GM12878 (cell line): ENCODE measurements at regions not wholly inside any gene's neighbourhood (a gene's known extent, or its start where the extent isn't known, plus 50 kb on each side); places are given as distances from the start of the nearest gene placed in this dataset.

Experiments
- ATAC-seq: fragments of 200-7000 bp; cut with Tn5 transposase; 3 replicates; pipeline ENCODE4 v1.9.1; 2020; ENCODE audit warnings: mild to moderate bottlenecking, moderate library complexity
- BruUV-seq: library from RNA; stranded (reverse); fragments of 400-500 nt; replicated peaks from 2 replicates; lab custom pipeline; 2021; lab: Mats Ljungman, UMichigan
- CTCF ChIA-PET: fragments of 300-600 bp; sonication (Branson Sonifier 250); formaldehyde crosslinking; extraction: SDS; loops from one replicate; lab custom pipeline; 2021; ENCODE audit warnings: inconsistent platforms; lab: Yijun Ruan, JAX
- POLR2A ChIA-PET: fragments of 350-600 bp; formaldehyde crosslinking; extraction: SDS; loops from one replicate; lab custom pipeline; 2021; ENCODE audit warnings: inconsistent platforms; lab: Charles Lee
- RAD21 ChIA-PET: fragments of 300-600 bp; sonication (Branson Sonifier 250); formaldehyde crosslinking; loops from one replicate; lab custom pipeline; 2023; ENCODE audit warnings: antibody characterized with exemption; ENCODE audit not compliant: unreplicated experiment; lab: Charles Lee
- SMC1A ChIA-PET: fragments of 300-600 bp; sonication (Branson Sonifier 250); formaldehyde crosslinking; loops from one replicate; lab custom pipeline; 2023; ENCODE audit not compliant: unreplicated experiment, uncharacterized antibody; lab: Charles Lee
- DNase-seq: peaks from one replicate; pipeline ENCODE4 v3.0.0-alpha.2; 2011; ENCODE audit warnings: low read depth, low spot score
- FAIRE-seq: peaks from 3 replicates; lab custom pipeline; 2011; peaks lifted over from hg19 to GRCh38; lab: Jason Lieb, UNC
- H2AFZ ChIP-seq: 2 replicates; pipeline ENCODE4 v1.6.0; 2011; ENCODE audit warnings: low read depth, low read length, control low read depth; ENCODE audit not compliant: control insufficient read depth
- H3K27ac ChIP-seq: 2 replicates; pipeline ENCODE4 v1.5.1; 2011; ENCODE audit warnings: control low read depth; ENCODE audit not compliant: control insufficient read depth, insufficient read depth
- H3K27me3 ChIP-seq, 2 experiments: replicated peaks in 1 of 2; 2 replicates each; pipeline versions ENCODE4 v1.6.0 to v1.6.1; 2011; ENCODE audit warnings: low read length in 1 of 2; ENCODE audit not compliant: control insufficient read depth in 2 of 2, insufficient read depth in 2 of 2
- H3K36me3 ChIP-seq, 2 experiments: 2 replicates each; pipeline ENCODE4 v1.5.1; 2011; ENCODE audit warnings: low read length in 1 of 2; ENCODE audit not compliant: control insufficient read depth in 2 of 2, insufficient read depth in 2 of 2
- H3K4me1 ChIP-seq: 2 replicates; pipeline ENCODE4 v1.6.1; 2011; ENCODE audit warnings: mild to moderate bottlenecking, low read length, moderate library complexity, mixed read lengths; ENCODE audit not compliant: control insufficient read depth, insufficient read depth
- H3K4me2 ChIP-seq: 2 replicates; pipeline ENCODE4 v1.6.0; 2011; ENCODE audit warnings: control low read depth; ENCODE audit not compliant: control insufficient read depth, insufficient read depth
- H3K4me3 ChIP-seq: fragments of 200-600 bp; sonication (generic); 2 replicates; pipeline ENCODE4 v1.5.1; 2016
- H3K79me2 ChIP-seq: 2 replicates; pipeline ENCODE4 v1.6.0; 2011; ENCODE audit warnings: low read length; ENCODE audit not compliant: control insufficient read depth, insufficient read depth
- H3K9ac ChIP-seq: 2 replicates; pipeline ENCODE4 v1.8.0; 2011; ENCODE audit warnings: low read length, control low read depth, mixed read lengths; ENCODE audit not compliant: control insufficient read depth, insufficient read depth
- H3K9me3 ChIP-seq: replicated peaks from 3 replicates; pipeline ENCODE4 v1.5.1; 2011; ENCODE audit warnings: mild to moderate bottlenecking, low read length; ENCODE audit not compliant: control insufficient read depth, insufficient read depth
- H4K20me1 ChIP-seq: 2 replicates; pipeline ENCODE4 v1.6.0; 2011; ENCODE audit not compliant: control insufficient read depth, insufficient read depth
- BMI1 ChIP-seq: fragments of 450-650 bp; IDR thresholded peaks from 2 replicates; pipeline ENCODE4 v1.6.1; 2016; ENCODE audit warnings: mild to moderate bottlenecking, moderate library complexity, borderline replicate concordance
- ESRRA ChIP-seq: IDR thresholded peaks from 2 replicates; pipeline ENCODE4 v1.6.1; 2012; ENCODE audit warnings: mild to moderate bottlenecking, low read length, improper control_type of control experiment
- JUND ChIP-seq: IDR thresholded peaks from 2 replicates; pipeline ENCODE4 v1.6.1; 2012; ENCODE audit warnings: low read depth, mild to moderate bottlenecking, low read length, improper control_type of control experiment, moderate library complexity
- KLF5 ChIP-seq: fragments of 450-650 bp; IDR thresholded peaks from 2 replicates; pipeline ENCODE4 v1.6.1; 2014; ENCODE audit warnings: mild to moderate bottlenecking; ENCODE audit not compliant: partially characterized antibody
- MEF2A ChIP-seq: IDR thresholded peaks from 2 replicates; pipeline ENCODE4 v1.6.1; 2011; ENCODE audit warnings: low read depth, mild to moderate bottlenecking, low read length, moderate library complexity; ENCODE audit not compliant: insufficient read depth
- POLR2AphosphoS5 ChIP-seq: IDR thresholded peaks from 2 replicates; pipeline ENCODE4 v1.6.1; 2011; ENCODE audit warnings: mild to moderate bottlenecking, low read length, inconsistent platforms
- RAD21 ChIP-seq: IDR thresholded peaks from 2 replicates; pipeline ENCODE4 v1.6.1; 2011; ENCODE audit warnings: mild to moderate bottlenecking, low read depth, low read length, moderate library complexity; ENCODE audit not compliant: insufficient read depth
- RFX5 ChIP-seq: IDR thresholded peaks from 2 replicates; pipeline ENCODE4 v1.6.1; 2011; ENCODE audit warnings: low read depth, low read length, improper control_type of control experiment
- ZNF207 ChIP-seq: fragments of 450-650 bp; IDR thresholded peaks from 2 replicates; pipeline ENCODE4 v1.6.1; 2014; ENCODE audit warnings: antibody characterized with exemption, mild to moderate bottlenecking, borderline replicate concordance
- ZNF384 ChIP-seq: IDR thresholded peaks from 2 replicates; pipeline ENCODE4 v1.6.1; 2012; ENCODE audit warnings: low read depth, mild to moderate bottlenecking, low read length, improper control_type of control experiment, borderline replicate concordance
- ZNF622 ChIP-seq: fragments of 450-650 bp; IDR thresholded peaks from 2 replicates; pipeline ENCODE4 v1.6.1; 2017; ENCODE audit warnings: mild to moderate bottlenecking, inconsistent platforms
- WGBS: methylation state at CpG from one replicate; pipeline ENCODE4 v1.1.6; 2016; ENCODE audit warnings: low lambda C conversion rate; ENCODE audit not compliant: insufficient replicate concordance, insufficient coverage; ENCODE audit errors: missing lambda C conversion rate; 5-methylcytosine and 5-hydroxymethylcytosine counted together
- in situ Hi-C: fragments of 300-500 bp; cut with MboI; formaldehyde crosslinking; loops from 9 replicates; pipeline ENCODE4 v1.14.3; 2018; ENCODE audit warnings: mixed read lengths
- intact Hi-C: fragments of 100-400 bp; cut with micrococcal nuclease; formaldehyde crosslinking; loops from one replicate; pipeline ENCODE4 v1.14.2; 2022; ENCODE audit not compliant: unreplicated experiment
- TF ChIP-seq, protein P1 (sequence below): fragments of 450-650 bp; formaldehyde crosslinking; IDR thresholded peaks from 2 replicates; pipeline ENCODE4 v1.5.0; 2022; ENCODE audit warnings: mild to moderate bottlenecking, missing genetic modification characterization
- TF ChIP-seq, protein P2 (sequence below): fragments of 450-650 bp; IDR thresholded peaks from 2 replicates; pipeline ENCODE4 v1.6.1; 2017; ENCODE audit warnings: mild to moderate bottlenecking, moderate library complexity

DNA sequence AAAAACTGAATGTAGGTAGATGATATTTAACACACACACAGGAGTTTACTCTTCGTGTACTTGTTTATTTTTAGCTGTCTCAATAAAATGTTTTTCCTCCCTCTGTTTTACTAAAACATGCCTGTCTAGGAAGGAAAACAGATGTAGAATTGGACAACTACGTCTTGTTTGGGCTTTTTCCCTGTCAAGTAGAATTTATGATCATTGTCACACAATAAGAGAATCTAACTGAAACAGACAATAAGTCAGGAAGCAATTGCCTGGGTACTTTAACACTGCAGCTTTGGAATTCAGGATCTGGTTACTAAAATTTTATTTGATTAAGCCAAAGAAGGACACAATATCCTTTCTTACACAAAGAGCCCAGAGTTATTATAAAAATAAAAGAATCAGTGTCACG, 164.2 kb downstream of the ZDHHC21 start:
- ChIA-PET RAD21 (no interaction called here), SMC1A (interaction anchor here (0.6 kb wide), 1 partner anchor 285 kb away, joined by 3 read pairs; no protein-coding TSS in a partner anchor), POLR2A (no interaction called here), CTCF (no interaction called here)
- no peaks in the 10 kb centered on the region for H3K27me3 ChIP-seq
- H3K4me1 ChIP-seq = no peaks in the 10 kb centered on the region
- ATAC-seq (no peak), FAIRE-seq (no peak), DNase-seq (no peak)
- no peaks in the 10 kb centered on the region for H3K9me3 ChIP-seq
- no peaks in the 10 kb centered on the region for H4K20me1 ChIP-seq
- no peak overlapping the region for H3K9ac ChIP-seq
- in situ Hi-C loops = no loop called here
- 53% methylated on average over 3 of the region's 3 CpGs for WGBS
- H2AFZ ChIP-seq = no peak overlapping the region
- H3K36me3 ChIP-seq = no peaks in the 10 kb centered on the region
- no peaks in the 10 kb centered on the region for H3K79me2 ChIP-seq
- H3K4me3 ChIP-seq = no peak overlapping the region
- intact Hi-C loops = no loop called here
- no TSS peak for BruUV-seq
- H3K27ac ChIP-seq = no peak overlapping the region
- H3K4me2 ChIP-seq = no peak overlapping the region
- TF ChIP-seq RFX5 = no peak
- no peak for TF ChIP-seq ZNF384
- TF ChIP-seq POLR2AphosphoS5 = no peak
- TF ChIP-seq, protein P1, sequence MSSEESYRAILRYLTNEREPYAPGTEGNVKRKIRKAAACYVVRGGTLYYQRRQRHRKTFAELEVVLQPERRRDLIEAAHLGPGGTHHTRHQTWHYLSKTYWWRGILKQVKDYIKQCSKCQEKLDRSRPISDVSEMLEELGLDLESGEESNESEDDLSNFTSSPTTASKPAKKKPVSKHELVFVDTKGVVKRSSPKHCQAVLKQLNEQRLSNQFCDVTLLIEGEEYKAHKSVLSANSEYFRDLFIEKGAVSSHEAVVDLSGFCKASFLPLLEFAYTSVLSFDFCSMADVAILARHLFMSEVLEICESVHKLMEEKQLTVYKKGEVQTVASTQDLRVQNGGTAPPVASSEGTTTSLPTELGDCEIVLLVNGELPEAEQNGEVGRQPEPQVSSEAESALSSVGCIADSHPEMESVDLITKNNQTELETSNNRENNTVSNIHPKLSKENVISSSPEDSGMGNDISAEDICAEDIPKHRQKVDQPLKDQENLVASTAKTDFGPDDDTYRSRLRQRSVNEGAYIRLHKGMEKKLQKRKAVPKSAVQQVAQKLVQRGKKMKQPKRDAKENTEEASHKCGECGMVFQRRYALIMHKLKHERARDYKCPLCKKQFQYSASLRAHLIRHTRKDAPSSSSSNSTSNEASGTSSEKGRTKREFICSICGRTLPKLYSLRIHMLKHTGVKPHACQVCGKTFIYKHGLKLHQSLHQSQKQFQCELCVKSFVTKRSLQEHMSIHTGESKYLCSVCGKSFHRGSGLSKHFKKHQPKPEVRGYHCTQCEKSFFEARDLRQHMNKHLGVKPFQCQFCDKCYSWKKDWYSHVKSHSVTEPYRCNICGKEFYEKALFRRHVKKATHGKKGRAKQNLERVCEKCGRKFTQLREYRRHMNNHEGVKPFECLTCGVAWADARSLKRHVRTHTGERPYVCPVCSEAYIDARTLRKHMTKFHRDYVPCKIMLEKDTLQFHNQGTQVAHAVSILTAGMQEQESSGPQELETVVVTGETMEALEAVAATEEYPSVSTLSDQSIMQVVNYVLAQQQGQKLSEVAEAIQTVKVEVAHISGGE (CRISPR knock-in tag) = no peak
- TF ChIP-seq JUND = no peak
- TF ChIP-seq ESRRA = no peak
- TF ChIP-seq KLF5 = no peak
- TF ChIP-seq, protein P2, sequence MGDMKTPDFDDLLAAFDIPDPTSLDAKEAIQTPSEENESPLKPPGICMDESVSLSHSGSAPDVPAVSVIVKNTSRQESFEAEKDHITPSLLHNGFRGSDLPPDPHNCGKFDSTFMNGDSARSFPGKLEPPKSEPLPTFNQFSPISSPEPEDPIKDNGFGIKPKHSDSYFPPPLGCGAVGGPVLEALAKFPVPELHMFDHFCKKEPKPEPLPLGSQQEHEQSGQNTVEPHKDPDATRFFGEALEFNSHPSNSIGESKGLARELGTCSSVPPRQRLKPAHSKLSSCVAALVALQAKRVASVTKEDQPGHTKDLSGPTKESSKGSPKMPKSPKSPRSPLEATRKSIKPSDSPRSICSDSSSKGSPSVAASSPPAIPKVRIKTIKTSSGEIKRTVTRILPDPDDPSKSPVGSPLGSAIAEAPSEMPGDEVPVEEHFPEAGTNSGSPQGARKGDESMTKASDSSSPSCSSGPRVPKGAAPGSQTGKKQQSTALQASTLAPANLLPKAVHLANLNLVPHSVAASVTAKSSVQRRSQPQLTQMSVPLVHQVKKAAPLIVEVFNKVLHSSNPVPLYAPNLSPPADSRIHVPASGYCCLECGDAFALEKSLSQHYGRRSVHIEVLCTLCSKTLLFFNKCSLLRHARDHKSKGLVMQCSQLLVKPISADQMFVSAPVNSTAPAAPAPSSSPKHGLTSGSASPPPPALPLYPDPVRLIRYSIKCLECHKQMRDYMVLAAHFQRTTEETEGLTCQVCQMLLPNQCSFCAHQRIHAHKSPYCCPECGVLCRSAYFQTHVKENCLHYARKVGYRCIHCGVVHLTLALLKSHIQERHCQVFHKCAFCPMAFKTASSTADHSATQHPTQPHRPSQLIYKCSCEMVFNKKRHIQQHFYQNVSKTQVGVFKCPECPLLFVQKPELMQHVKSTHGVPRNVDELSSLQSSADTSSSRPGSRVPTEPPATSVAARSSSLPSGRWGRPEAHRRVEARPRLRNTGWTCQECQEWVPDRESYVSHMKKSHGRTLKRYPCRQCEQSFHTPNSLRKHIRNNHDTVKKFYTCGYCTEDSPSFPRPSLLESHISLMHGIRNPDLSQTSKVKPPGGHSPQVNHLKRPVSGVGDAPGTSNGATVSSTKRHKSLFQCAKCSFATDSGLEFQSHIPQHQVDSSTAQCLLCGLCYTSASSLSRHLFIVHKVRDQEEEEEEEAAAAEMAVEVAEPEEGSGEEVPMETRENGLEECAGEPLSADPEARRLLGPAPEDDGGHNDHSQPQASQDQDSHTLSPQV = no peak
- no peak for TF ChIP-seq ZNF622
- TF ChIP-seq RAD21 = no peak
- no peak for TF ChIP-seq ZNF207
- no peak for TF ChIP-seq BMI1
- TF ChIP-seq MEF2A = no peak
